Fibroblast of lung (primary cell): ENCODE measurements at regions not wholly inside any gene's neighbourhood (a gene's known extent, or its start where the extent isn't known, plus 50 kb on each side); places are given as distances from the start of the nearest gene placed in this dataset.

Experiments used
- DNase-seq, 2 donors: peaks; one replicate each; pipeline versions ENCODE4 v3.0.0 to v3.0.0-alpha.2; 2010; ENCODE audit warnings: low read depth in 2 of 2
- H2AFZ ChIP-seq: 2 replicates; pipeline ENCODE4 v1.5.1; 2012; ENCODE audit warnings: low read length, control low read depth, inconsistent platforms
- H3K27ac ChIP-seq: 2 replicates; pipeline ENCODE4 v1.5.1; 2011; ENCODE audit warnings: low read length, control low read depth; ENCODE audit not compliant: insufficient read depth
- H3K27me3 ChIP-seq: 2 replicates; pipeline ENCODE4 v1.5.1; 2011; ENCODE audit warnings: mild to moderate bottlenecking, low read length; ENCODE audit not compliant: control insufficient read depth, insufficient read depth
- H3K36me3 ChIP-seq: 2 replicates; pipeline ENCODE4 v1.5.1; 2011; ENCODE audit warnings: low read length; ENCODE audit not compliant: control insufficient read depth, insufficient read depth
- H3K4me1 ChIP-seq: 2 replicates; pipeline ENCODE4 v1.5.1; 2011; ENCODE audit warnings: low read length; ENCODE audit not compliant: control insufficient read depth, insufficient read depth; ENCODE audit errors: extremely low read depth
- H3K4me2 ChIP-seq: 2 replicates; pipeline ENCODE4 v1.5.1; 2011; ENCODE audit warnings: low read length, control low read depth; ENCODE audit not compliant: insufficient read depth; ENCODE audit errors: extremely low read depth
- H3K4me3 ChIP-seq, 4 experiments: fragments of 200-600 bp in 1 of 4; sonication (generic) in 1 of 4; replicated peaks in 1 of 4; 2 replicates each; pipeline ENCODE4 v1.5.1; 2011 to 2016; ENCODE audit warnings: low read length in 4 of 4, low read depth in 3 of 4, mild to moderate bottlenecking in 3 of 4, control low read depth in 2 of 4, inconsistent platforms in 1 of 4, mixed read lengths in 1 of 4; ENCODE audit not compliant: insufficient read depth in 1 of 4; ENCODE audit errors: control extremely low read depth in 1 of 4
- H3K79me2 ChIP-seq: 2 replicates; pipeline ENCODE4 v1.5.1; 2012; ENCODE audit warnings: mild to moderate bottlenecking, low read length, inconsistent platforms; ENCODE audit not compliant: control insufficient read depth, insufficient read depth
- H3K9ac ChIP-seq: 2 replicates; pipeline ENCODE4 v1.5.1; 2011; ENCODE audit warnings: mild to moderate bottlenecking, low read length, control low read depth; ENCODE audit not compliant: insufficient read depth
- H3K9me3 ChIP-seq: 2 replicates; pipeline ENCODE4 v1.5.1; 2012; ENCODE audit warnings: low read depth, low read length; ENCODE audit not compliant: control insufficient read depth, insufficient read depth
- H4K20me1 ChIP-seq: 2 replicates; pipeline ENCODE4 v1.5.1; 2011; ENCODE audit warnings: low read length; ENCODE audit not compliant: control insufficient read depth, insufficient read depth; ENCODE audit errors: extremely low read depth
- EZH2 ChIP-seq: IDR thresholded peaks from 2 replicates; pipeline ENCODE4 v1.5.1; 2012; ENCODE audit warnings: low read length, control low read depth, mild to moderate bottlenecking; ENCODE audit errors: missing control alignments
- TF ChIP-seq, protein P1 (sequence below), 2 donors: IDR thresholded peaks in 1 of 2; conservative IDR thresholded peaks in 1 of 2; 1 replicate in 1 of 2; 2 replicates in 1 of 2; pipeline ENCODE4 v1.5.1; 2011 to 2012; ENCODE audit warnings: low read length in 2 of 2, control low read depth in 1 of 2, inconsistent platforms in 1 of 2, low read depth in 1 of 2, mild to moderate bottlenecking in 1 of 2

DNA sequence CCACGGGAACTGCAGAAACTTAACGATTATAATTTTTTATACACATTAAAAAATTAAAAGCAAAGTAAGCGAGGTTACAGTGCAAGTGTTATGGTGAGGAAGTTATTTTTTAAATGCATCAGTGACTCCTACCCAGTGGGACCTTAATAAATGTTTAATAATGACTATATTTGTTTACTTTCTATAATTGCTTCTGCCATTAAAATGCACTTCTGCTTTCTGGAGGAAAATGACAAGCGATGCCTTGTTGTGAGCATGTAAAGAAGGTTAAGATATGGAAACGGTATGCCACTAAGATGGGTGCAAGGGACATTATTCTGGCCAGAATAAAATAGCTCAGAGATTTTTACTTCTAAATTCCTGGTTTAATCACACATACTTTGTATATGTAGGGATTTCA lies 252.1 kb downstream of the CDH11 start:
- DNase-seq, result no peak
- no peaks in the 10 kb centered on the region for H3K79me2 ChIP-seq
- no peak overlapping the region for H3K27ac ChIP-seq
- no peak overlapping the region for H3K9ac ChIP-seq
- H3K27me3 ChIP-seq, result no peaks in the 10 kb centered on the region
- H2AFZ ChIP-seq, result no peak overlapping the region
- H3K36me3 ChIP-seq, result no peaks in the 10 kb centered on the region
- H3K4me1 ChIP-seq, result peaks cover 6% of the 10 kb centered on the region
- no peak for TF ChIP-seq EZH2
- TF ChIP-seq, protein P1, sequence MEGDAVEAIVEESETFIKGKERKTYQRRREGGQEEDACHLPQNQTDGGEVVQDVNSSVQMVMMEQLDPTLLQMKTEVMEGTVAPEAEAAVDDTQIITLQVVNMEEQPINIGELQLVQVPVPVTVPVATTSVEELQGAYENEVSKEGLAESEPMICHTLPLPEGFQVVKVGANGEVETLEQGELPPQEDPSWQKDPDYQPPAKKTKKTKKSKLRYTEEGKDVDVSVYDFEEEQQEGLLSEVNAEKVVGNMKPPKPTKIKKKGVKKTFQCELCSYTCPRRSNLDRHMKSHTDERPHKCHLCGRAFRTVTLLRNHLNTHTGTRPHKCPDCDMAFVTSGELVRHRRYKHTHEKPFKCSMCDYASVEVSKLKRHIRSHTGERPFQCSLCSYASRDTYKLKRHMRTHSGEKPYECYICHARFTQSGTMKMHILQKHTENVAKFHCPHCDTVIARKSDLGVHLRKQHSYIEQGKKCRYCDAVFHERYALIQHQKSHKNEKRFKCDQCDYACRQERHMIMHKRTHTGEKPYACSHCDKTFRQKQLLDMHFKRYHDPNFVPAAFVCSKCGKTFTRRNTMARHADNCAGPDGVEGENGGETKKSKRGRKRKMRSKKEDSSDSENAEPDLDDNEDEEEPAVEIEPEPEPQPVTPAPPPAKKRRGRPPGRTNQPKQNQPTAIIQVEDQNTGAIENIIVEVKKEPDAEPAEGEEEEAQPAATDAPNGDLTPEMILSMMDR (conservative IDR thresholded peaks at IDR 0.05 in 1 of 2, IDR thresholded peaks at IDR 0.05 in 1 of 2; ENCODE audit: low read depth in 1 of 2, low read length in 2 of 2), result no peak
- no peaks in the 10 kb centered on the region for H4K20me1 ChIP-seq
- no peak overlapping the region for H3K4me2 ChIP-seq
- H3K4me3 ChIP-seq, result no peak overlapping the region
- H3K9me3 ChIP-seq, result no peaks in the 10 kb centered on the region

DNA sequence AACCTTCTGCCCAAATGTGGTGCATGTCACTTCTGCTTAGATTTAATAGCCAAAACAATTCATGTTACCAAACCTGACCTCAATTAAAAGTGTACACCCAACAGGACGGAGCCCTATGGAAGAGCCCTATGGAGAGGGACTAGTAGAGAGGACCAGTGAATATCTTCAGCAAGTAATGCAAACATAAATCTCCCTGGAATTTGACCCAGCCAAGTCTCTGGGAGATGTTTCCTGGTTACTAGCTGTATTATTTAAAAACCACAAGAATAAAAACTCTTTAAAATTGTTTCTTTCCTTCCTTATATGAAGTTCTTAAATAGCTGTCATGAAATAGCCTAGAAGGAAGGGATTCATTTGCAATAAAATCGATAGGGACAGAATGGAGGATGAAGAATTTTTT lies 255.8 kb downstream of the CDH11 start:
- TF ChIP-seq EZH2, result no peak
- TF ChIP-seq, protein P1 (conservative IDR thresholded peaks at IDR 0.05 in 1 of 2, IDR thresholded peaks at IDR 0.05 in 1 of 2; ENCODE audit: low read depth in 1 of 2, low read length in 2 of 2), result no peak
- Histone ChIP-seq H3K36me3 (no peaks in the 10 kb centered on the region), H3K9ac (no peak overlapping the region), H3K4me1 (peaks cover 6% of the 10 kb centered on the region), H2AFZ (no peak overlapping the region), H4K20me1 (no peaks in the 10 kb centered on the region), H3K27ac (no peak overlapping the region), H3K79me2 (no peaks in the 10 kb centered on the region), H3K9me3 (no peaks in the 10 kb centered on the region), H3K27me3 (no peaks in the 10 kb centered on the region), H3K4me2 (no peak overlapping the region), H3K4me3 (no peak overlapping the region)
- peak in 1 of 2 donors; percentile 50 for DNase-seq

DNA sequence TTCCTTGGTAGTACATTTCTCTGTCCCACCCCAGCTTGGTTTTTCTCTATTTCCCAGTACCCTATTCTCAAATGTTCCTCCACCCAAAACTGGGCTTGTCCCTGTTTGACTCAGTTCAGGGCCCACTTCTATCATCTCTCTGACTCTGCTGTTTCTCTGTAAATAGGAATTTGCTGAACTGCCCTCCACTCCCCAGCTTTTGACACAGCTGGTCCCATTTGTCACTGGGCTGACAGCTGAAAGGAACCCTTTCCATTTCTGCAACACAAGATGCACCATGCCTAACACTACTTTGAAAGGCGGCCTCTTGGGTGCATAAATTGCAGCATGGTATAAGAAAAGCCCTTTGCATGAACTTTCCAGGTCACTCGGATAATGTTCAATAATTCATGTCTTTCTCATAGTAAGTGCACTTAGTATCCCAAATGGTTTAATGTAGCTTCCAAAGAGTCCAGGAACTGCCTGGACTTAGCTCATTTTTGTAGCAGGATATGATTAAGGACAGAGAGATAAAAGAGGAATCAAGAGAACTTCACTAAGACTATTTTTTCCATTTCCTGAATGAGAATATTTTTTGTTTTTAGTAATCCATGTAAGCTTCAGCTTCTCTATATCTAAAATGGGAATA lies 256.7 kb downstream of the CDH11 start:
- TF ChIP-seq, protein P1 (conservative IDR thresholded peaks at IDR 0.05 in 1 of 2, IDR thresholded peaks at IDR 0.05 in 1 of 2; ENCODE audit: low read depth in 1 of 2, low read length in 2 of 2), result no peak
- TF ChIP-seq EZH2, result no peak
- Histone ChIP-seq H4K20me1 (no peaks in the 10 kb centered on the region), H3K4me2 (peak overlapping the region; percentile 62), H2AFZ (peak overlapping the region; percentile 30), H3K27ac (no peak overlapping the region), H3K36me3 (no peaks in the 10 kb centered on the region), H3K9ac (no peak overlapping the region), H3K9me3 (no peaks in the 10 kb centered on the region), H3K4me3 (no peak overlapping the region), H3K4me1 (peaks cover 6% of the 10 kb centered on the region), H3K27me3 (no peaks in the 10 kb centered on the region), H3K79me2 (no peaks in the 10 kb centered on the region)
- peak; percentile 6 to 45 for DNase-seq
